Skeletal muscle tissue (tissue), 3 donors: ENCODE measurements at regions not wholly inside any gene's neighbourhood (a gene's known extent, or its start where the extent isn't known, plus 50 kb on each side); places are given as distances from the start of the nearest gene placed in this dataset.
"Not testable (repeated sequence)": the region's sequence is repeated elsewhere in the genome, so short reads cannot be mapped to it uniquely, and the experiment has no call there.

Source experiments
- H3K27ac ChIP-seq: one replicate; pipeline ENCODE4 v1.7.0; 2013; ENCODE audit warnings: mild to moderate bottlenecking, low read depth, low read length, inconsistent platforms
- H3K27me3 ChIP-seq, 3 donors: one replicate each; pipeline ENCODE4 v1.7.0; 2013; ENCODE audit warnings: low read length in 3 of 3; ENCODE audit not compliant: control insufficient read depth in 3 of 3, insufficient read depth in 3 of 3
- H3K36me3 ChIP-seq, 3 donors: one replicate each; pipeline ENCODE4 v1.7.0; 2013; ENCODE audit warnings: low read length in 3 of 3; ENCODE audit not compliant: control insufficient read depth in 3 of 3, insufficient read depth in 3 of 3
- H3K4me1 ChIP-seq, 3 donors: one replicate each; pipeline ENCODE4 v1.7.0; 2013; ENCODE audit warnings: low read length in 3 of 3, mild to moderate bottlenecking in 3 of 3; ENCODE audit not compliant: control insufficient read depth in 3 of 3, insufficient read depth in 3 of 3
- H3K4me3 ChIP-seq, 3 donors: one replicate each; pipeline ENCODE4 v1.7.0; 2013; ENCODE audit warnings: low read length in 3 of 3
- H3K9ac ChIP-seq, 3 donors: one replicate each; pipeline ENCODE4 v1.7.0; 2013; ENCODE audit warnings: low read length in 3 of 3, mild to moderate bottlenecking in 3 of 3, moderate library complexity in 2 of 3, low read depth in 1 of 3
- H3K9me3 ChIP-seq, 3 donors: one replicate each; pipeline ENCODE4 v1.7.0; 2013; ENCODE audit warnings: low read length in 3 of 3; ENCODE audit not compliant: control insufficient read depth in 3 of 3
- donor health status: Osteomylitis.

DNA sequence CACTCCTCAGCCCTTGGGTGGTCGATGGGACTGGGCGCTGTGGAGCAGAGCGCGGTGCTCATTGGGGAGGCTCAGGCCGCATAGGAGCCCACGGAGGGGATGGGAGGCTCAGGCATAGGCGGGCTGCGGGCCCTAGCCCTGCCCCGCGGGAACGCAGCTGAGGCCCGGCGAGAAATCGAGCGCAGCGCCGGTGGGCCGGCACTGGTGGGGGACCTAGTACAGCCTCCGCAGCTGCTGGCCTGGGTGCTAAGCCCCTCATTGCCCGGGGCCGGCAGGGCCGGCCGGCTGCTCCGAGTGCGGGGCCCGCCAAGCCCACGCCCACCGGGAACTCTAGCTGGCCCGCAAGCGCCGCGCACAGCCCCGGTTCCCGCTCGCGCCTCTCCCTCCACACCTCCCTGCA is 135.0 kb upstream of the TMEM170B start:
- not testable (repeated sequence) for H3K36me3 ChIP-seq, H3K4me3 ChIP-seq, H3K9me3 ChIP-seq, H3K27me3 ChIP-seq, H3K9ac ChIP-seq, H3K4me1 ChIP-seq, H3K27ac ChIP-seq

GRCh38 chr6:11401954-11402353 is 135.6 kb upstream of the TMEM170B start:
- H3K4me3 ChIP-seq, H3K4me1 ChIP-seq, H3K27ac ChIP-seq, H3K27me3 ChIP-seq, H3K9me3 ChIP-seq, H3K36me3 ChIP-seq, H3K9ac ChIP-seq: not testable (repeated sequence)

- Histone ChIP-seq H3K36me3 (no peaks in the 10 kb centered on the region), H3K4me1 (no peaks in the 10 kb centered on the region), H3K9me3 (no peaks in the 10 kb centered on the region), H3K4me3 (no peak overlapping the region), H3K27ac (no peak overlapping the region), H3K9ac (no peak overlapping the region), H3K27me3 (no peaks in the 10 kb centered on the region)
These were observed 138.9 kb upstream of the TMEM170B start for GRCh38 chr6:11398451-11399326.

DNA sequence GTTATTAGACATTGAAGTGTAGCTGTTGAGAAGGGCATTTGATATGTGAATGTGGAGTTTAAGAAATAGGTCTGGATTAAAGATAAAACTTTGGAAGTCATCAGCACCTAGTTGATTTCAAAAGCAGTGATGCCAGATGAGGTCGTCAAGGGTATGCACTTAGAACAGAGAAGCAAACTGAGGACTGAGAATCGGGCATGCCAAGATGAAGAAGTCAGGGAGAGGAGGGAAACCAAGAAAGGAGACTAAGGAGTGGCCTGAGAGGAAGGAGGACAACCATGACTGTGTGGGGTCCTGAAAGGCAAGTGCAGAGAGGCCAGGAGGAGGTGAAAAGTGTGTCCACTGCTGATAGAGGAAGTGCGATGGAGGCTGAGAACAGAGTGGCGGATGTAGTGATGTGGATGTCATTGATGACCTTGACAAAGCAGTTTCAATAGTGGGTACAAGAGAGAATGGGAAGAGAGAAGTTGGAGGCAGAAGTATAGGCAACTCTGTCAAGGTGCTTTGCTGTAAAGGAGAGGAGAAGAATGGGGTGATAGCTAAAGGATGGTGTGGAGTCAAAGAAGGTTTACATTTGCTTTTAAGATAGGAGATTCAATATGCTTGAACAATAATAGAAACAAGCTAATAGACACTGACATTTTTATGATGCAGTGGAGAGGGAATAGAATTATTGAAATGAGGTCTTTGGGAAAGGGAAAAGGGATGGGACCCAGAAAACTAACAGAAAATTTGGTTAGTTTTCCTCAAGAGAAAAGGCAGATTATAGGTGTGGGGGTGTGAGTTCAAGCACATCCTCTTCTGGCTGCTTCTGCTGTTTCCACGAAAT is 139.7 kb upstream of the TMEM170B start:
- H3K27ac ChIP-seq, result no peak overlapping the region

DNA sequence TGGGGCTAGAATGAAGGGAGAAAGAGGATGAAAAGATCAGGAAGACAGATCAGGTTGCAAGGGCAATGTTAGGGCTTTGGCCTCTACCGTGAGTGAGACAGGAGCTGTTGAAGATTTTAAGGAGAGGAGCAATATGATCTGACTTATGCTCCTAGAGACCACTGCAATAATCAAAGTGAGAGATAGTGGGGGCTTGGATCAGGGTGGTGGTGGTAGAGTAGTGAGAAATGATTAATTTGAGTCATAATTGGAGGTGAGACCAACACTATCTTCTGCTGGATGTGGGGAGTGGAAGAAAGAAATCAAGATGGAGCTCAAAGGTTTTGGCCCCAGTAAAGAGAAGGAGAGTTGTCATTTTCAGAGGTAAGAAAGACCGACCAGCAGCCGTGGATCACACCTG is 140.7 kb upstream of the TMEM170B start:
- Histone ChIP-seq H3K4me3 (no peak overlapping the region), H3K27ac (no peak overlapping the region), H3K27me3 (no peaks in the 10 kb centered on the region), H3K9ac (no peak overlapping the region), H3K36me3 (no peaks in the 10 kb centered on the region), H3K9me3 (no peaks in the 10 kb centered on the region), H3K4me1 (peaks cover 0 to 7% (median 0%) of the 10 kb centered on the region in 3 donors)

More for the DNA sequence above, 139.7 kb upstream of the TMEM170B start:
- Histone ChIP-seq H3K4me1 (peaks cover 0 to 4% (median 0%) of the 10 kb centered on the region in 3 donors), H3K36me3 (no peaks in the 10 kb centered on the region), H3K9me3 (no peaks in the 10 kb centered on the region), H3K9ac (no peak overlapping the region), H3K4me3 (no peak overlapping the region), H3K27me3 (no peaks in the 10 kb centered on the region)

DNA sequence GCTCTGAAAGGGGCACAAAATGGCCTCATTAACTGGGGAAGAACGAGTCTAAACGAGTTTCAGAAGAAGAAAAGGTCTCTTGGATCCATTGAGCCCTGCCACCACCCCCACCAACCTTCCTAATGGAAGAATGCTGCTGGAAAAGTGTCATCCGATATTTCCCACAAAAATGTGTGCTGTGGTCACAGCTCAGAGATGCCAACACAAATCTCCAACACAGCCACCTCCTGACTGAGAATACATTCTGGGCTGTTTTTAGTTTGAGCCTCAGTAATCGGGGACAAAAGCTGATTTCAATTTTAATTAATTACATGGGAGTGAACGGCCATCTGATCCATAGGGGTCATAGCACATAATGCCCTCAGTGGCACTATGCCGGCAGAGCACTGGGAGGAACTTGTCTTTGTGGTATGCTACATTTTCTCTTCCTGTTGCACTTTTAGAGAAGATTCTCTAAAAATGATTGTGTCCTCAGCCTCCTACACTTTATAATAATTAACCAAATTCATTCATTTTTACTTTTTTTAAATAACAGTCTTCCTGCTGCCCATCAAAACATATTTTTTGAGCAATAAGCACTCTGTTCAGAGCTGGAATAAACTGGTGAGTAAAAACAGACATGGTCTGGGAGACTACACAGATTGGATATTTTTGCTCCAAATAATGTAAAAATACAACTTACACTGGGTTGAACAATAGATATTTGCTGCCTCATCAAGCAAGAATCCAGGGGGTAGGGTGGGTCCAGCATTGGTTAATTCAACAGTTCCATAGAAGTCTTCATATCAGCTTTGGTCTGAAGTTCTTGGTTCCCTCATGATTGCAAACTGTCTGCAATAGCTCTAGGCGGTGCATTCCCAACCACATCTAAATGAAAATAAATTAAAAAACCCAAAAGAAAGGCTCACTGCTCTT is 143.6 kb upstream of the TMEM170B start:
- no peak overlapping the region for H3K9ac ChIP-seq

DNA sequence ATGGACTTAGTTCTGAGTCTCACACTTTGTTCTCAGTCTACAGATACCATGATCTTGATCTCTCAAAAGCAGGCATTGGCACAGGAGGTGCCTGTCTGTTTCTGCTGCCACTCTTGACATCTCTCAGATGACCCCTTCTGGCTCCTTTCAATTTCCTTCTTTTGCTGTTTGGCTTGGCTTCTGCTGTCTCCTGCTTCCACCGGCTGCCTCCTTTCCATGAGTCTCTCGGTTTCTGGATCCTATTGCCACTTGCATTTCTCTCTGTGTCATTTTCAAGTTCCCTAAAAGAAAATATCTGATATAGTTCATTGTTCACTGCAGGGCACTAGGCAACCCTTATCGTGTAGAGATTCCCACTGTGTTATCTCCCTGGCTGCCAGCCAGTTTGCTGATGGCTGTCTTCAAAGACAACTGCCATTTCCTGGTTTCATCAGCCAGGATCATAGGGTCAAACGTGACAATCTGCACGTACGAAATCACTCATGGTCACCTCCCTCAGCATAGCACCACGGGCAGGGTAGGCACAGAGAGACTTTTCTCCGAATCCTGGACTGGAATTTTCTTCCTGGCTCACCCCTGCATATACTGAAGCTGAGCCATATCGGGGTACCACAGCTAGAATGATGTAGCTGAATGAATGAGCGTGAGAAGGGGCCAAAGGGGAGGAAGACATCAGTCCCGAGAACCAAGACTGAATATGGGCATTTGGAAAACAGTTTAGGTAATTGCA is 144.6 kb upstream of the TMEM170B start:
- Histone ChIP-seq H3K27me3 (no peaks in the 10 kb centered on the region), H3K27ac (no peak overlapping the region), H3K9ac (no peak overlapping the region), H3K4me1 (peaks cover 0 to 7% (median 0%) of the 10 kb centered on the region in 3 donors), H3K36me3 (no peaks in the 10 kb centered on the region), H3K9me3 (no peaks in the 10 kb centered on the region), H3K4me3 (no peak overlapping the region)

More for the DNA sequence above, 143.6 kb upstream of the TMEM170B start:
- Histone ChIP-seq H3K4me1 (peaks cover 0 to 7% (median 0%) of the 10 kb centered on the region in 3 donors), H3K9me3 (no peaks in the 10 kb centered on the region), H3K4me3 (no peak overlapping the region), H3K36me3 (no peaks in the 10 kb centered on the region), H3K27me3 (no peaks in the 10 kb centered on the region), H3K27ac (no peak overlapping the region)

- Histone ChIP-seq H3K4me3 (no peak overlapping the region), H3K27ac (no peak overlapping the region), H3K9ac (no peak overlapping the region), H3K27me3 (no peaks in the 10 kb centered on the region), H3K36me3 (no peaks in the 10 kb centered on the region), H3K4me1 (peaks cover 0 to 7% (median 0%) of the 10 kb centered on the region in 3 donors), H3K9me3 (no peaks in the 10 kb centered on the region)
These were observed 145.4 kb upstream of the TMEM170B start for GRCh38 chr6:11391934-11392777.
